ENCODE measurements at regions not wholly inside any gene's neighbourhood (a gene's known extent, or its start where the extent isn't known, plus 50 kb on each side); places are given as distances from the start of the nearest gene placed in this dataset.
A peak's percentile ranks its signal among the peaks of the same experiment; 100 is the strongest.

GRCh38 chr14:87465770-87466169 lies 527.2 kb downstream of the GALC start:
- 77% methylated on average over 4 of the region's 4 CpGs for WGBS
- intact Hi-C loops (cut with DNase I): no loop called here

DNA sequence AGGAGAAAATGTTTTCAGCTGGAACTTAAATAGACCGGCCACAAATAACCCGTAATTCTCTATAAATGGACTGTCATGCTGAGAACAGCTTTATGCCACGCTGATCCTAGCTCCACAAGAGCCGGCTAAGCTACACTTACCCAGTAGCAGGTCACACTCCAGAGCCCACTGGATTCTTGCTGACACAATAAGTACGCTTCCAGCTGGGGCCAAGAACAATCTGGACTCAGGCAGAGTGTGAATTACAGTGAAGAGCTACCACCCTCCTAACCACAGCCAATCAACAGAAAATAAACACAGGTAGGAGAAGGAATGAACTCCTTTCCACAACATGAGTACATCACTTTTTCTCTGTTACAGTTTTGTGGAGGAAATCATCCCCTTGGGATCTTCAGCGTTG lies 531.3 kb downstream of the GALC start:
- Histone ChIP-seq H3K4me3 (ENCODE audit: low read length) (no peak overlapping the region), H3K9me3 (ENCODE audit: control insufficient read depth, low read length) (no peaks in the 10 kb centered on the region), H3K27me3 (ENCODE audit: control insufficient read depth, insufficient read depth) (no peaks in the 10 kb centered on the region), H3K27ac (ENCODE audit: low read length) (no peak overlapping the region), H3K4me1 (ENCODE audit: control insufficient read depth, insufficient read depth, low read length) (no peaks in the 10 kb centered on the region)
- 82% methylated on average over 6 of the region's 6 CpGs for WGBS
- ATAC-seq (no peak), DNase-seq (no peak)
- intact Hi-C loops (cut with DNase I): no loop called here

More at GRCh38 chr14:87465770-87466169, 527.2 kb downstream of the GALC start:
- Histone ChIP-seq H3K27me3 (ENCODE audit: control insufficient read depth, insufficient read depth) (no peaks in the 10 kb centered on the region), H3K4me1 (ENCODE audit: control insufficient read depth, insufficient read depth, low read length) (no peaks in the 10 kb centered on the region), H3K9me3 (ENCODE audit: control insufficient read depth, low read length) (no peaks in the 10 kb centered on the region), H3K27ac (ENCODE audit: low read length) (no peak overlapping the region), H3K4me3 (ENCODE audit: low read length) (no peak overlapping the region)
- DNase-seq (no peak), ATAC-seq (no peak)

DNA sequence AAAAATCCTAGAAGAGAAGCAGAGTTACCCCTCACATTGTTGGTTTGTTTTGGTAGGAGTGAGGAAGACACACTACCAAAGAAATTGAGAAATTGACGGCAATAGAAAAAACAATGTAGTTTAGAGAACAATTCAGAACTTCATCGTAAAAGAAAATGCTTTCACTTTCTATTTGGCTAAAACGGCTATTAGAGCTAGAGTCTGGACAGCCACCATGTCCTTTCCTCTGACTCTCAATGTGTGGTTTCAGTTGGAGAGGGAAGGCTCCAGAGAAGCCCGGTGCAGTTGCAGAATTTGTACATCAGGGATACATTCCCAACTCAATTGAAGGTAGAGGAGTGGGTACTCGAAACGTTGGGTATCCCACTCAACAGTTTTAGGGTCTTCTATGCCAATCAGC lies 535.3 kb downstream of the GALC start:
- Histone ChIP-seq H3K4me3 (ENCODE audit: low read length) (peak overlapping the region; percentile 38), H3K27me3 (ENCODE audit: control insufficient read depth, insufficient read depth) (no peaks in the 10 kb centered on the region), H3K27ac (ENCODE audit: low read length) (no peak overlapping the region), H3K4me1 (ENCODE audit: control insufficient read depth, insufficient read depth, low read length) (no peaks in the 10 kb centered on the region), H3K9me3 (ENCODE audit: control insufficient read depth, low read length) (no peaks in the 10 kb centered on the region)
- 67% methylated on average over 6 of the region's 6 CpGs for WGBS
- intact Hi-C loops (cut with DNase I): no loop called here
- ATAC-seq (no peak), DNase-seq (no peak)

DNA sequence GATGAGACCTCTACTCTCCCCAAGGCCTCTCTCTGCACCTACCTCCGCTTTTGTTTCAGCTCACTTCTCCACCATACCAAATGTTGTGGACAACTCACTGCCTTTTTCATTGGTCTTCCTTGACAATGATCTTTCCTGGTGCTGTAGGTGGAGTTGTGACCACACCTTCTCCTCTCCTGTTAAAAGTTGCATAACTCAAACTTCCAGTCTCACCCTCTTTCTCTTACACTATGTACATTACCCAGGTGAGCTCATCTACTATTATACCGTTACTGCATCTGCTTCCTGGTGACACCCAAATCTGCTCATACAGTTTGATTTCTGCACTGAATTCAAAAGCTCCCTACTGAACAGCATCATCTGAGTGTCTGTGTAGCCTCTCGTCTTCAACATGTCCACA lies 542.8 kb downstream of the GALC start:
- H3K27me3 ChIP-seq (ENCODE audit: control insufficient read depth, insufficient read depth): no peaks in the 10 kb centered on the region
- H3K27ac ChIP-seq (ENCODE audit: low read length): no peak overlapping the region
- DNase-seq: no peak
- 78% methylated on average over 3 of the region's 3 CpGs for WGBS
- no peaks in the 10 kb centered on the region for H3K9me3 ChIP-seq (ENCODE audit: control insufficient read depth, low read length)
- intact Hi-C loops (cut with DNase I): no loop called here
- no peak overlapping the region for H3K4me3 ChIP-seq (ENCODE audit: low read length)
- no peaks in the 10 kb centered on the region for H3K4me1 ChIP-seq (ENCODE audit: control insufficient read depth, insufficient read depth, low read length)
- no peak for ATAC-seq

DNA sequence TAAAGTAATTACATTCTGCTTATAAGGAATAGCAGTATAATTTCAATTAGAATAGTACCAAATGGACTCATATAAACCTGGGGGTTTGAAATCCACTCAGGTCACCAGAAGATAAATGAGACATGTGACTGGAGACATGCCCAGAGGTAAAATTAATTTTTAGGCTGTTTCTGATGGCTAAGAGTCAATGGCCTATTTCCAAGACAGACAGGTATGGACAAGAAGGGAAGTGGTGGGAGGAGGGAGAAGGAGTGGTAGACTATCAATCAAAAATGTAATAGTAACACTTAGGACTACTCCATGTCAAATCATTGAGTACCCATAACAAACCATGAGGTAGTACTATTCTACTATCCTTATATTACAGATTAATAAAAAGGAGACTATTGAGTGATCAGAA lies 544.0 kb downstream of the GALC start:
- no peak for DNase-seq
- intact Hi-C loops (cut with DNase I): no loop called here

GRCh38 chr14:87443787-87444186 lies 549.2 kb downstream of the GALC start:
- Histone ChIP-seq H3K27me3 (ENCODE audit: control insufficient read depth, insufficient read depth) (no peaks in the 10 kb centered on the region), H3K9me3 (ENCODE audit: control insufficient read depth, low read length) (no peaks in the 10 kb centered on the region), H3K4me3 (ENCODE audit: low read length) (no peak overlapping the region), H3K4me1 (ENCODE audit: control insufficient read depth, insufficient read depth, low read length) (no peaks in the 10 kb centered on the region), H3K27ac (ENCODE audit: low read length) (no peak overlapping the region)
- DNase-seq (no peak), ATAC-seq (peak in 1 of 2 donors; percentile 32)
- intact Hi-C loops (cut with DNase I): no loop called here

More for the DNA sequence above, 544.0 kb downstream of the GALC start:
- no peaks in the 10 kb centered on the region for H3K27me3 ChIP-seq (ENCODE audit: control insufficient read depth, insufficient read depth)
- ATAC-seq: no peak
- no peaks in the 10 kb centered on the region for H3K4me1 ChIP-seq (ENCODE audit: control insufficient read depth, insufficient read depth, low read length)
- no peaks in the 10 kb centered on the region for H3K9me3 ChIP-seq (ENCODE audit: control insufficient read depth, low read length)
- H3K27ac ChIP-seq (ENCODE audit: low read length): no peak overlapping the region
- H3K4me3 ChIP-seq (ENCODE audit: low read length): no peak overlapping the region

DNA sequence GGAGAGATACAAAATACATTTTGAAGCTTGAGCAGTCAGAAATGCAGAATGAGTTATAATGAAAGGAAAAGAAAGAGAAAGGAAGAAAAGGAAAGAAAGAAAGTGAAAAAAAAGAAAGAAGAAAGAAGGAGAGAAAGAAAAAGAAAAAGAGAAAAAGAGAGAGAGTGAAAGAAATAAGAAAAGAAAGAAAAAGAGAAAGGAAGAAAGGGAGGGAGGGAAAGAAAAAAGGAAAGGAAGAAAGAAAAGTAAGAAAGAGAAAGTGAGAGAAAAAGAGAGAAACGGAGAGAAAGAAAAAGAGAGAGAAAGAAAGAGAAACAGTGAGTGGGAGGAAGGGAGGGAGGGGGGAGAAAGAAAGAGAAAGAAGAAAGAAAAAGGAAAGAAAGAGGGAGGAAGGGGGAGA lies 549.9 kb downstream of the GALC start:
- H3K4me1 ChIP-seq (ENCODE audit: control insufficient read depth, insufficient read depth, low read length): no peaks in the 10 kb centered on the region
- H3K4me3 ChIP-seq (ENCODE audit: low read length): no peak overlapping the region
- no peaks in the 10 kb centered on the region for H3K9me3 ChIP-seq (ENCODE audit: control insufficient read depth, low read length)
- 84% methylated on average over 1 of the region's 1 CpG for WGBS
- no peak for DNase-seq
- no peak overlapping the region for H3K27ac ChIP-seq (ENCODE audit: low read length)
- no peak for ATAC-seq
- H3K27me3 ChIP-seq (ENCODE audit: control insufficient read depth, insufficient read depth): no peaks in the 10 kb centered on the region
- intact Hi-C loops (cut with DNase I): no loop called here

GRCh38 chr14:87437158-87437557 lies 555.8 kb downstream of the GALC start:
- Histone ChIP-seq H3K27me3 (ENCODE audit: control insufficient read depth, insufficient read depth) (no peaks in the 10 kb centered on the region), H3K27ac (ENCODE audit: low read length) (no peak overlapping the region), H3K4me3 (ENCODE audit: low read length) (no peak overlapping the region), H3K9me3 (ENCODE audit: control insufficient read depth, low read length) (no peaks in the 10 kb centered on the region), H3K4me1 (ENCODE audit: control insufficient read depth, insufficient read depth, low read length) (no peaks in the 10 kb centered on the region)
- WGBS: 73% methylated on average over 2 of the region's 2 CpGs
- ATAC-seq (no peak), DNase-seq (no peak)
- intact Hi-C loops (cut with DNase I): no loop called here

DNA sequence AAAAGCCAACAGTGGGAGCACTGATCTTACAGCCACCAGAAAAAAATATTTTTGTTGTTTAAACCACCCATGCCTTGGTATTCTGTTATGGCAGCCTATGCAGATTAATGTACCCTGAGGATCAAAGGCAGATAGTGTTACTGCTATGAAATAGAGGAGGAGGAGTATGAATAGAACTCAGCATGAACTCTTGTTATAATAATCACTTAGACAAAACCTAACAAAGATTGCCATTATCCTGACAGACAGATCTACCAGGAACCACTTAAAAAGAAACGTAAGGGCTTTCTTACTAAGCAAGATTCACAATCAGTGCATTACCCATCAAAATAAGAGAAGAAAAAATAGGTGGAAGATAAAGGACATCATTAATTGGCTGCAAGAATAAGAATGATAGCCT lies 558.3 kb downstream of the GALC start:
- 54% methylated on average over 1 of the region's 1 CpG for WGBS
- Histone ChIP-seq H3K4me3 (ENCODE audit: low read length) (no peak overlapping the region), H3K27me3 (ENCODE audit: control insufficient read depth, insufficient read depth) (no peaks in the 10 kb centered on the region), H3K9me3 (ENCODE audit: control insufficient read depth, low read length) (no peaks in the 10 kb centered on the region), H3K4me1 (ENCODE audit: control insufficient read depth, insufficient read depth, low read length) (no peaks in the 10 kb centered on the region), H3K27ac (ENCODE audit: low read length) (no peak overlapping the region)
- DNase-seq (no peak), ATAC-seq (no peak)
- intact Hi-C loops (cut with DNase I): no loop called here

GRCh38 chr14:87434011-87434410 lies 559.0 kb downstream of the GALC start:
- intact Hi-C loops (cut with DNase I): no loop called here
- no peaks in the 10 kb centered on the region for H3K9me3 ChIP-seq (ENCODE audit: control insufficient read depth, low read length)
- WGBS: 88% methylated on average over 1 of the region's 1 CpG
- H3K4me3 ChIP-seq (ENCODE audit: low read length): no peak overlapping the region
- H3K4me1 ChIP-seq (ENCODE audit: control insufficient read depth, insufficient read depth, low read length): no peaks in the 10 kb centered on the region
- no peak for ATAC-seq
- no peak overlapping the region for H3K27ac ChIP-seq (ENCODE audit: low read length)
- H3K27me3 ChIP-seq (ENCODE audit: control insufficient read depth, insufficient read depth): no peaks in the 10 kb centered on the region
- no peak for DNase-seq

GRCh38 chr14:87432698-87433097 lies 560.3 kb downstream of the GALC start:
- DNase-seq (no peak), ATAC-seq (no peak)
- intact Hi-C loops (cut with DNase I): no loop called here
- H3K27ac ChIP-seq (ENCODE audit: low read length): no peak overlapping the region
- H3K27me3 ChIP-seq (ENCODE audit: control insufficient read depth, insufficient read depth): no peaks in the 10 kb centered on the region
- H3K4me1 ChIP-seq (ENCODE audit: control insufficient read depth, insufficient read depth, low read length): no peaks in the 10 kb centered on the region
- 89% methylated on average over 6 of the region's 6 CpGs for WGBS
- no peaks in the 10 kb centered on the region for H3K9me3 ChIP-seq (ENCODE audit: control insufficient read depth, low read length)
- no peak overlapping the region for H3K4me3 ChIP-seq (ENCODE audit: low read length)

- ATAC-seq (peak in 1 of 2 donors; percentile 34), DNase-seq (no peak)
- Histone ChIP-seq H3K4me1 (ENCODE audit: control insufficient read depth, insufficient read depth, low read length) (no peaks in the 10 kb centered on the region), H3K27ac (ENCODE audit: low read length) (no peak overlapping the region), H3K4me3 (ENCODE audit: low read length) (no peak overlapping the region), H3K27me3 (ENCODE audit: control insufficient read depth, insufficient read depth) (no peaks in the 10 kb centered on the region), H3K9me3 (ENCODE audit: control insufficient read depth, low read length) (no peaks in the 10 kb centered on the region)
- intact Hi-C loops (cut with DNase I): no loop called here
Measured at GRCh38 chr14:87430810-87431209, 562.2 kb downstream of the GALC start.
